ENCODE measurements at regions not wholly inside any gene's neighbourhood (a gene's known extent, or its start where the extent isn't known, plus 50 kb on each side); places are given as distances from the start of the nearest gene placed in this dataset.
"Not testable (repeated sequence)": the region's sequence is repeated elsewhere in the genome, so short reads cannot be mapped to it uniquely, and the experiment has no call there.

DNA sequence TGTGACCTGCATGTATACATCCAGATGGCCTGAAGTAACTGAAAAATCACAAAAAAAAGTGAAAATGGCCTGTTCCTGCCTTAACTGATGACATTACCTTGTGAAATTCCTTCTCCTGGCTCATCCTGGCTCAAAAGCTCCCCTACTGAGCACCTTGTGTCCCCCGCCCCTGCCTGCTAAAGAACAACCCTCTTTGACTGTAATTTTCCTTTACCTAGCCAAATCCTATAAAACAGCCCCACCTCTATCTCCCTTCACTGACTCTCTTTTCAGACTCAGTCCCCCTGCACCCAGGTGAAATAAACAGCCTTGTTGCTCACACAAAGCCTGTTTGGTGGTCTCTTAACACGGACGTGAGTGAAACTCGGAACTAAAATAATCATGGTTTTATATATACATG is 1916.0 kb downstream of the C4orf33 start:
- H3K79me1 ChIP-seq (ENCODE audit: low read depth in 1 of 2, low read length in 2 of 2); H4K20me1 ChIP-seq (ENCODE audit: insufficient read depth, low read length); BruUV-seq (replicated peaks); H3K4me1 ChIP-seq (ENCODE audit: control insufficient read depth, insufficient read depth, low read length); H3K18ac ChIP-seq (ENCODE audit: low read depth, low read length); H3K9ac ChIP-seq (ENCODE audit: low read depth, low read length); H3K9me1 ChIP-seq (ENCODE audit: insufficient read depth, low read length); H2BK20ac ChIP-seq (ENCODE audit: low read depth, low read length); H2AK9ac ChIP-seq (replicated peaks; ENCODE audit: low read depth, low read length, poor library complexity); DNase-seq; H2BK5ac ChIP-seq (ENCODE audit: low read depth, low read length, poor library complexity, severe bottlenecking); H3K4me3 ChIP-seq (ENCODE audit: insufficient read depth, low read depth, low read length); H2BK120ac ChIP-seq (ENCODE audit: low read depth, low read length); POLR2A ChIA-PET (ENCODE audit: unreplicated experiment); H3K23ac ChIP-seq (ENCODE audit: low read depth, low read length); H3K9me3 ChIP-seq (ENCODE audit: control insufficient read depth, insufficient read depth, low read length); H3K27ac ChIP-seq (ENCODE audit: insufficient read depth, low read length); H3K36me3 ChIP-seq (ENCODE audit: control insufficient read depth, insufficient read depth, low read length); dilution Hi-C loops (cut with HindIII; ENCODE audit: low sequenced_read_pairs, unreplicated experiment); H3K4me2 ChIP-seq (ENCODE audit: low read depth, low read length); H3K4ac ChIP-seq (ENCODE audit: low read depth, low read length); H2AK5ac ChIP-seq (ENCODE audit: low read depth, low read length); H4K8ac ChIP-seq (ENCODE audit: low read depth in 2 of 2, low read length in 2 of 2); H2AFZ ChIP-seq (replicated peaks; ENCODE audit: low read length, poor library complexity); H3K14ac ChIP-seq (replicated peaks; ENCODE audit: low read depth, low read length); CTCF ChIA-PET; in situ Hi-C loops (cut with MboI; ENCODE audit: low sequenced_read_pairs); H4K5ac ChIP-seq (ENCODE audit: low read depth, low read length); H2BK15ac ChIP-seq (ENCODE audit: low read depth, low read length); H3K56ac ChIP-seq (ENCODE audit: extremely low read depth, insufficient read depth, low read length); H3K27me3 ChIP-seq (ENCODE audit: control insufficient read depth, insufficient read depth, low read length); H4K91ac ChIP-seq (ENCODE audit: insufficient read depth, low read depth, low read length); intact Hi-C loops (cut with micrococcal nuclease); ATAC-seq (ENCODE audit: low read depth): not testable (repeated sequence)
- WGBS, 2 experiments (ENCODE audit: extremely low coverage in 2 of 2, insufficient read length in 1 of 2), result no CpG with 5 or more reads among the region's 4 CpGs

All from IMR-90 (cell line).